Left cardiac atrium (tissue), 4 donors: ENCODE measurements at regions not wholly inside any gene's neighbourhood (a gene's known extent, or its start where the extent isn't known, plus 50 kb on each side); places are given as distances from the start of the nearest gene placed in this dataset.

Experiments used
- ATAC-seq, 2 donors: fragments of 200-7000 bp; cut with Tn5 transposase; one replicate each; pipeline ENCODE4 v1.9.1; 2020; ENCODE audit warnings: mild to moderate bottlenecking in 2 of 2, moderate library complexity in 2 of 2
- DNase-seq: peaks from one replicate; pipeline ENCODE4 v3.0.0-alpha.2; 2020
- intact Hi-C, 2 donors: fragments of 100-400 bp; cut with DNase I; formaldehyde crosslinking; loops; one replicate each; pipeline versions ENCODE4 v1.14.1 to v1.15.1; 2022 to 2023
- donor health status: DM: no; HTN: yes; CAD: no.
- donor health status: DM: no; HTN: yes; CAD: no; lungs with severe emphysema.
- donor health status: DM: yes; HTN: yes; CAD: no.
- donor health status: Dilated cardiomyopathy.

DNA sequence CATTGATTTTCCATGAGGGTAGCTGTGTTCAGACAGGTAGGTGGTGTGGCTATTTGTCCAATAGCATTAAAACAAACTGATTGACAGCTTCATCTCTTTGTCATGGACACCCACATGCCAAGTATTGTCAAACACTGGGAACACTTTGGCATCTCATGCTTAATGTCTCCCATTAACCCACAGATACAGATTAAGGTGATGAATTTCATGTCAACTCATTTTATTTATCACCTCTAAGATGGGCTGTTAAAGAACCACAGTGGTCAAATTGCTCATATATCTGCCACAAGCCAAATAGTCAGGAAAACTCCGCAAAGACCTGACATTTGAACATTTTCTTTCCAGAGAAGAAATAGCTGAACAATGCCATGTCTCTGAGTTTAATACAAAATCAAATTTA is 139.1 kb upstream of the SPTLC3 start:
- ATAC-seq (no peak), DNase-seq (no peak)

DNA sequence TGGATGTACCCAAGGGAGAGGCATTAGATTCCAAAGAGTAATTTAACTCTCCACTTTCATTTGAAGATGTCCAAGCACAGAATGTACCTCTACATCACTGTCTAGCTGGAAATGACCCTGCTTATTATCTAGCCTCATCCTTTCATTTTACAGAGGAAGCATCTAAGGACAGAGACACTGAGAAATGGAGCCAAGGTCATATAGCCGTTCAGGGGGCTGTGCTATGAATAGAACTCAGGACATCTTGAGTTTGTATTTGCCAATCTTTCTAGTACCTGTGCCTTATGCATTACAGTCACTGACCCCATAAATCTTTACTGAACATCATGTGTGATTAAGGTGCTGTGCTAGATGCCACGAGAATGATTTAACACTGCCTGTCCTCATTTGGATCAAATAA is 138.2 kb upstream of the SPTLC3 start:
- ATAC-seq, result no peak
- intact Hi-C loops, result no loop called here
- DNase-seq, result no peak

More for the DNA sequence above, 139.1 kb upstream of the SPTLC3 start:
- intact Hi-C loops, result no loop called here

DNA sequence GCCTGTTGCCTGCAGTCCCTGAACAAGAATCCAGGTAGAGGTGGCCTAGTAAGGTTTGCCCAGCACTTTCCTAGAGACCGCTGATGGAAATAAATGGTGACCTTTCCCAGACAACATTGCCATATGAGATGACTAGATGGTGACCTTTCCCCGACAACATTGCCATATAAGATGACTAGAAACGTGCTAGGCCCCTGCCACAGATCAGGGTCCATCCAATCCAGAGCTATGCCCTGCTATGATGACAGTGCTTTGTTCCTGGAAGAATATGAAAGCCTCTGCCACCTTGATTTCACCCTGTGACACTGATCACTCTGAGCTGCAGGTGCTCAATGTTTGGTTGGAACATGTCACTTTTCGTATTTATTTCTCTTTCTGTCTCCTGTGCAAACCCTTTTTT is 133.8 kb upstream of the SPTLC3 start:
- intact Hi-C loops, result no loop called here
- DNase-seq (no peak), ATAC-seq (no peak)

DNA sequence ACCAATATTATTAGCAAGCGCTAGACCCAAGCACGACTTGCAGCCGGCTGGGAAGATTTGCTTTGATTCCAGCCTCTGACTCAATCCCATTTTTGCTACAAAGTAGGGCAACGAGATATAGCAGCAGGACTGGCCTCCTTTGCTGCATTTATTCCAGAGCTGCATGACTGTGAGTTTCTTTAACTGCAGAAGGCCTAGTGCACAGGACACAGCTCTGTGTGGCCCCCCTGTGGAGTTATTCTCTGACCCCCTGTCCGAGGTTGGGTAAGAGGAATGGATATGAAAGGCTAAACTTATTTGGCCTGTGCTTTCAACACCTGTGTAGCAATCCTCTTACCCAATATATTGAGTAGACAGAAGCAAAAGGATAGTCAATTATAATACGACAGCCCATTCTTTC is 133.3 kb upstream of the SPTLC3 start:
- DNase-seq, result no peak
- intact Hi-C loops, result no loop called here
- ATAC-seq, result peak; percentile 53 to 65

DNA sequence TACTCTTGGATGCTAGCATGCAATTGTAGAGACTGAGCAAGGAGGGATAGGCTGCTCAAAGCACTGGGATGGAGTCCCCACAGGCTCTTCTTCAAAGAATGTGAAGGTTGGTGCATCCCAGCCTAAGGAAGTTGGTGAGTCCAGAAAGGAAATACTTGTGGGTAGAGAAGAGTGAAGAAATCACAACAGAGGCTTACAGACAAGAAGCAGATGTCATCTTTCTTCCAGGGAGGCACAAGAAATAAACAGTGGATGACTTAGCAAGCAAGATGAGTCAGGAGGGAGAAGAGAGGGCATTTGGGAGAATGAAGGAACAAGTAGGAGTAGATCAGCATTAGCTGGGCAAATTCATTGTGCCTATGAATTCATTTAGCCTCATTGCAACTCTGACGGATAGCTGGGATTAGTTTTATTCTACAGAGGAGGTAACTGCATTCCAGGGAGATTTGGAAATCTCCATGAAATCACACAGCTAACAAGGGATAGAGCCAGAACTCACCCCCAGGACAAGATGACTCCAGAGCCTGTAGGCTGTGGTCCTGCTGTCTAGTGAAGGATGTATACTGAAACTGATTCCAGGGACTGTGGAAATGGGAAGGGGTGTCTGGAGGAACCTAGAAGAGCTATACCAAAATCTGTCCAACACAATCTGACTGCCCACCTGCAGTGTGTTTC is 125.8 kb upstream of the SPTLC3 start:
- intact Hi-C loops, result no loop called here
- peak in 1 of 2 donors; percentile 57 for ATAC-seq

DNA sequence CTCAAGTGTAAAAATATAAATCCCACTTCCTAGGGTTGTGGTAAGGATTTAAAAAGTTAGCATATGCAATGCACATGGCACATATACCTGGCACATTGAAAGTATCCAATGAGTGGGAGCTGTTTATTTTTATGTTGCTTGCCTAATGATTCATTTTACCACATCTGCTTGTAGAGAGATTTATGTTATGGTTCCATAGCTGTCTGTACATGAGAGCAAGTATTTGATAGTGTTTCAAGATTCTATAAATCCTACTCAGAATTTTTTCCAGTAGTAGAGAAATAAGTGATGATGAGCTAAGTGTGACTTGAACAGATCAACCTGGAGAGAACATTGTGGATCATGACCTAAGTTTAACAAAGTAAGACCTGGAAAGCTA is 125.3 kb upstream of the SPTLC3 start:
- intact Hi-C loops, result no loop called here
- DNase-seq, result no peak
- no peak for ATAC-seq

More for the DNA sequence above, 125.8 kb upstream of the SPTLC3 start:
- DNase-seq, result no peak

DNA sequence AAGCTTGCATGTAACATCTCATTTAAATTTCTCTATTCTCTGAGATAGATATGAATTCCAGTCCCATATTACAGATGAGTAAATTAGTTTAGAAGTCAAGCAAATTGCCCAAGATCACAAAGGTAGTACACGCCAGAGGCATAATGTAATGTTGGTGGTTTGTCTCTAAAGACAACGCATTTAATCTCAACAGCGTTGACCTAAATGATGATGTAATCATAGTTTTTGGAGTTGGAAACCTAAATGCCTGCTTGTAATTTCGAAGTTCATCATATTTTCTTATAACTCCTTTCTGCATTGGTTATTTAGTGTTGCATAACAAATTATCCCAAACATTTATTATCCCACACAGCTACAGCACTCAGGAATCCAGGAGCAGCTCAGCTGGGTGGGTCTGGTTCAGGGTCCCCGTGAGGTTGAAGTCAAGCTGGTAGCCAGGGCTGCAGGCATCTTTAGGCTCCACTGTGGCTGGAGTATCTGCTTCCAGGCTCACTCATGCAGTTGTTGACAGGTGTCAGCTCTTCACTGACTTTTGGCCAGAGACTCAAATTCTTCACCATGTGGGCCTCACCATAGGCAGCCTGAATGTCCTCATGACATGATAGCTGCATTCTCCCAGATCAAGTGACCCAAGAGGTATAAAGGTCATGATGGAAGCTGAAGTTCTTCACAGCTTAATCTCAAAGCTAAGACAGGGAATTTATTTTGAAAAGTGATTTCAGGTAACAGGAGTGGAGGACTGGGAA is 122.0 kb upstream of the SPTLC3 start:
- peak; percentile 27 for DNase-seq
- intact Hi-C loops, result loop anchor here in 1 of 2 donors (5.0 kb wide), 1 partner anchor 59 kb away; no protein-coding TSS in a partner anchor
- ATAC-seq, result peak; percentile 84 to 90

DNA sequence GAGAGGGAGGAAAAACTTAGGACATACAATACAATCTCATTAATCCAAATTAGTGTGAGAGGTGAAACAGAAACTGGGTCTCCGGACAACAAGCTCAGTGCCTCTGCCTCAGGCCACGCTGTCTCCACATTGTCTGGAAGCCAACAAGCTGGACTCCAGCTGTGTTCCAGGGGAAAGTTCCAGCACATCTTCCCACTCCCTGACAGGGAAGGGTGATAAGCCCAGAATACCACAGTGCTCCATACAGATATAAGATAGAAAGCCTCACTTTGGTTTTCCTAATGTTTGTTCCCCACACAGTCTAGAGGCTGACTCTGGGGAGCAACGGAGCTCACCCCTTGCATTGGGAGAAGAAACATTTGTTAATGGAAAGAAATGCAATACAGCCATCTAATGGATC is 117.1 kb upstream of the SPTLC3 start:
- peak in 1 of 2 donors; percentile 30 for ATAC-seq
- DNase-seq, result no peak
- intact Hi-C loops, result no loop called here

DNA sequence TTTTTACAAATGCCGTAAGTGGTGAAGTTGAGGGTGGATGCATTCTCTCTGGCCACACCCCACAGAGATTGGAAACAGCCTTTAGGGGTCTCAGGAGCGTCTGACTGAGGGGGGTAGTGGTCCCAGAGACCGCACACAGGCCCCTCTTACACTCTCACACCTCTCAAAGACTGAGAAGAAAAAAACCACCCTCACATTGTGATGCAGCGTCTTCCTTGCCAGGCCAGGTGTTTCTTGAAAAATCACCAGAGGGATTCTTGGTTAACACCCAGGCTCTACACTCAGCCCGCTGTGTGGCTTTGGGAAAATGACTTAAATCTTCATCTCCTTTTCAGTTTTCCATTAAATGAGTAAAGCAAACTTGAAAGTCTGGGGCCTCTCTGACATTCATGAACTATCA is 115.8 kb upstream of the SPTLC3 start:
- intact Hi-C loops, result no loop called here
- no peak for ATAC-seq

DNA sequence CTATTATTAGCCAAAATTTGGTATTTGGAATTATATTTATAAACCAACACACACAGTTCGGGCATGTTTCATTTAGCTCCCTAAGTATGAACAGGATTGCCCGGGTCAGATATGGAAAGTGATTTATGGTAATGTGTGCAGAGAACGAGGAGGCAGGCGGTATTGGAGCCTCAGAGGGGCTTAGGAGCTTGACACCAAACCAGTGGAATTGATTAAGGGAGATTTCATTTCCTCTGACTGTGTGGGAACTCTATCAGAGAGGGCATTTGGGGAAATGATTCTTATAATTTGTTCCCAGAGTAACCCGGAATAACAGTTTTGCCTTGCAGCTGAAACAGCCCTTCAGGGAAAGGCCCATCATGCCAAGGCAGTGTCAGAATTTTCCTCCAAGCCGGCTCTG is 115.1 kb upstream of the SPTLC3 start:
- intact Hi-C loops, result no loop called here

More for the DNA sequence above, 115.8 kb upstream of the SPTLC3 start:
- DNase-seq, result no peak

DNA sequence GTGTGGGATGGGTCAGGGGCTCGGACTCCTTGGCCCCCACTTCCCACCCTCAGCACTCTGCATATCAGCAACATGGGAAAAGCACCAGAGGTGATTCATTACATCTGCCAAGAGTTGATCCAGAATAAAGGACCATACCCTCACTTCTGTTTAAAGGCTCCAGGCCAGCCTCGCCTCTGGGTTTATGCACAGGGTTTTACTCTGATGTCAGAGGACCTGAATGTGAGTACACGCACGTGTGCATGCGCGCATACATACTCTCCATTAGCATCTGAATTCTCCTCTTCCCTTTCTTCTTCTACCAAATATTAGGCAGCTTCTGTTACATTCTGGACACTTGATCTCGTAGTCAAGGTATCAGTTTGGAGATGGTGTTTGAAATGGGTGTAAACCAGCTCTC is 114.7 kb upstream of the SPTLC3 start:
- DNase-seq (no peak), ATAC-seq (no peak)
- intact Hi-C loops, result no loop called here

More for the DNA sequence above, 115.1 kb upstream of the SPTLC3 start:
- no peak for DNase-seq
- peak in 1 of 2 donors; percentile 8 for ATAC-seq

DNA sequence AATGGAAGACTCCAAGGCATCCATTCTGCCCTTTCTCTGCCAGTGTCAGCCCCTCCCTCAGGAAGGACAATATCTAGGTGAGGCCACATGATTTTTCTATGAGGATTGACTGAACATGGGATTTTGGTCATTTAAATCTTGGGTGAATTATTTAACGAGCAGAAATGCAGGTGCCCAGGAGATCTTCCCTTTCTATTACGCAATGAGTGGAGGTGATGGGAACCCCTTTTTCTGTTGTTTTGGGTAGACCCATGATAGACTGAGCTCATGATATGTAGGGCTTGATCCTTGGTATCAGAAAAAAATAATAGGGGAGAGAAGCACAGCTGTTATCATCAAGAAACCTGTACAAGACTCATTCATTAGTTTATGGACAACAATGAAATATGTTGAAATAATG is 112.6 kb upstream of the SPTLC3 start:
- ATAC-seq (no peak), DNase-seq (no peak)
- intact Hi-C loops, result no loop called here

DNA sequence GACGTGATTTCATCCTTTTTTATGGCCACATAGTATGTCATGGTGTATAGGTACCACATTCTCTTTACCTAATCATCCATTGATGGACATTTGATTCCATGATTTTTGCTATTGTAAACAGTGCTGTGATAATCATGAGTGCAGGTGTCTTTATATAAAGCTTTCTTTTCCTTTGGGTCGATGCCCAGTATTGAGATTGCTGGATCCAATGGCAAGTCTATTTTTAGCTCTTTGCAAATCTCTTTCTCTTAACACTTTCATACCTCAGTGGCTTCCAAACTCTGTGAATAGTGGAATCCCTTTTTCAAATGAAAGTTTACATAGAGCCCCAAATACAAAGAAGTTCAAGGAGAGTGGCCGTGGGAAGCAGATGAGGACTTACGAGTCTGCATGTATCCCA is 105.8 kb upstream of the SPTLC3 start:
- no peak for DNase-seq
- intact Hi-C loops, result no loop called here
- peak; percentile 45 to 80 for ATAC-seq

DNA sequence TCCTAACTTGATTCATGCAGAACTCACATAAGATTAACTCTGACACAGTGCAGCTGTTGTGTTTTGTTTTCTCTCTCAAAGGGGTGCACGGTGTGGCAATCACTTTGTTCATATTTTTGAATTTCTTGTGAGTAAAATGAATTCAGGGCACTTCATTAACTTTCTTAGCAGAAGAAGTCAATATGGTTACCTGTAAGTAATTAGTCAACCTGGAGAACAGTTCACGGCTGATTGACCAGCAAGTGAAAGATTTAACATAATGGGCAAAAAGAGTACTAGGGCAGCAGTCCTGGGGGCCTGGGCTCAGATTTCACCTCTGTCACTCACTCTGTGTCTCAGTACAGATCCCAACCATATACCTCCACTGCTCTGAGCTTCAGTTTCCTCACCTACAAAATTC is 102.4 kb upstream of the SPTLC3 start:
- ATAC-seq (no peak), DNase-seq (no peak)
- intact Hi-C loops, result no loop called here

DNA sequence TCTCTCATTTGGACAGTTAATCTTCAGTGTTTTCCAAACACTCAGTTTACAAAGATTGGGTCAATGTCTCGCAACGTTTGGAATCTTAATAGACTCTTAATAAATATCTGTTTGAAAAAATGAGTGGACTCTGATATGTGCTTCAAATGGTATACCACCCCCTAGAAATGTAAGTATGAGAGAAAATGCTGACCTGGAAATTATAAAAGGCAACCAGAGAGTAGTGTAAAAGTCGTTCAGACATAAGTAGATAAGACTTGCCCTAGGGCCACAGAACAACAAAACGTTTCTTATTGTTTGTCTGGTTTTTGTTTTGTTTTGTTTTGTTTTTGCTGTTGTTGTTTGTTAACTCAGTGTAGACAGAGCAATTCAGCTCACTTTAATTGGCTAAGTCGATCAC is 97.4 kb upstream of the SPTLC3 start:
- no peak for DNase-seq
- intact Hi-C loops, result no loop called here
- no peak for ATAC-seq

DNA sequence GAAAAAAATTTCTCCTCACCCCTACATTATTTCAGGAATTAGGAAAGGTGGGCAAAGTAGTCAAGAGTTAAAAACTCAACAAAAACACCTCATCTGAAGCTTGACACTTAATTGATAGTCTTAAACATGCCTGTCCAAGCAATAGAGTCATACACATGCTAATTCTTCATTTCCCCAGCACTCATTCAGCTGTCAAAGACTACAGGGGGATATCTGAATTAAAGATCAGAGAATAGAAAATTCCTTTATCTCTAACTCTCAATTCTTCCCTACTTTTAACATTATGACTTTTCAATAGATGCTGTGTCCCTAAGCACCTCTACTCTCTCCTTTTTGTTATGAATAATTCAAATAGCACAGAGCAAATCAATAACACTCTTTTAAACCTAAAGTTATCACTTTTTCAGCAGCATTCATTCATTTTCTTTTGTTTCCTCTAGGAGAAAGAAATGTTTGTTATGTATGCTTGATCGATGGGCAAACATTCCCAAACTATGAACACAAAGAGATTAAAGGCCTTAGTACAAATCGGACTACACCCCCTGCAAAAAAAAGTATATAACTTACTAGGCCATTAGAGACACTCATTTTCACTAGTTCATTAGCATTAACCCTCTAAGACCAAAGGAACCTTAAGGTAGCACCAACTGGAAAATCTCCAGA is 94.9 kb upstream of the SPTLC3 start:
- intact Hi-C loops, result no loop called here
- DNase-seq (no peak), ATAC-seq (no peak)

DNA sequence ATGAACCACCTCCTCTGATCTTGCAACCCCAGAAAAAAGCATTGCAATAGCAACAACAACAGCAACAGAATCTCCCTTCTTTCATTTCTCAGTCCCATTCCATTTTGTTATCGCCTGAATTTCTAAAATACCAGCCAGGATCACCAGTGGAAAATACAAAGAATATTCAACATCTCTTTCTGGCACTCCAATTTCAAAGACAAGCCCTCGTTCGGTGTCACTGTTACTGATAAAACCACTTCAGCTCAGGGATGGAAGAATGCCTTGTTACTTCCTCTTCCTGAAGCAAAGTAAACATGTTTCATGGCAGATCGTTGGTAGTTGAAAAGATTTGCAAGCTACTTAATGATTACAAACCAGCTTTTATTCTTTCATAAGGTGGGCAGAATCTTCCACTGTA is 94.0 kb upstream of the SPTLC3 start:
- intact Hi-C loops, result no loop called here
- no peak for ATAC-seq
- no peak for DNase-seq

DNA sequence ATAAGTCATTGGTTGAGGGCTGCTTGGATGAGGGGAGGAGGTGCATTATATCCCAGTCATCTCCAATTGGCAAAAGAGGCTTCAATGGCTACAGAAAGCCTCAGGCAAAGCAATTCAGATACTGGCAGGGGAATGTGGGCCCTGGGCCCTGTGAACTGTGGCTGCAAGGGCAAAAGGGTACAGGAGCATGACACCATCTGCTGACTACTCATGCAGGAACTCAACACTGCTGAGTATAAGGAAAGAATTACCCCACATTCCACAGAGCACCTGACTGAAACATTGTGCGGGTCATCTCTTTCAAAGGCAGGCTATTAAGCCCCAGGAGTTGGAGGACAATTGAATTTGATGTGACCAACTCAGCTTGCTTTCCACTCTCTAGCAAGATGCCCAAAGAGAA is 92.1 kb upstream of the SPTLC3 start:
- DNase-seq, result no peak
- no peak for ATAC-seq
- intact Hi-C loops, result no loop called here

DNA sequence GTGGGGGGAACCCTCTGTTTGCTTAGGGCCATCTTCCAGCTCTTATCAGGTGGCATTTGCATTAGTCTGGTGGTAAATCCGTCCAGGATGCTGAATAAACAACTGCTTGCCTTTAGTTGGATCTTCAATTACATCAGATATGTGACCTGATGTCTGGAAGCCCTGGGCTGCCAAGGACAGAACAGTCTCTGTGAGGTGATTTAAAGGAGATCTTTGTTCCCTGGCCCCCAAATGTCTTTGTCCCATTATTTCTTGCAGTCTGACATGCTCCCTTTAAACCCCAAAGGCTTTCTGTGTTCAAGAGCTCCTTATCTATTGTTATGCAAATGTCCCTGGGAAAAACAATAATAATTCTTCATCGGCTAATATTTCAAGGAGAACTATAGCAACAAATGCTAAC is 84.6 kb upstream of the SPTLC3 start:
- intact Hi-C loops, result loop anchor here in 1 of 2 donors (2.0 kb wide), 1 partner anchor 43 kb away; no protein-coding TSS in a partner anchor

DNA sequence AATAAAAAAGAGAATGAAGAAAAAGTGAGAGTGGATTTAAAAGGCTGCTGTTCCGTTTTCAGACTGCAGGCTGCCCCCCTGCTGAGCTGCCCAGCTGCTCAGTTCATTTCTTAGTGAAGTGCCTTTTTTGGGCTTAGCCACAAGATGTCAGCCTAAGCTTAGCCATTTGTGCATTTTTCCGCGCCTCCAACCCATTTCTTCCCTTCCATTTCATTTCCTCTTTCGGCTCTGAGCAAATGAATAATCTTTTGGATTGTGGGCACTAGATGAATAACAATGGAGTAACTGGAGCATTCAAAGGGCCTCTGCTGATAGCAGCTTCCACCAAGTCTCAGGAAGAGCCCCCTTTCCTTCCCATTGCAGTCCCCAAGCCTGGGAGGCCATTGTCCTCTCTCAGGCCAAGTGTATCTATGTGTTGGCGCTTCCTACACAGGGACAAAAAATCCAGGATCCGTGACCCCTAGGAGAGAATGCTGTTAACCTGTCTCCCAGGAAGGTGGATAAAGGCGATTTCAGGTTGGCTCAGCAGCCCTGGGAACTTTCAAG is 83.5 kb upstream of the SPTLC3 start:
- intact Hi-C loops, result loop anchor here in 1 of 2 donors (2.0 to 5.0 kb wide), 2 partner anchors 42 to 182 kb away; no protein-coding TSS in a partner anchor
- DNase-seq, result peak; percentile 39
- peak; percentile 91 for ATAC-seq

More for the DNA sequence above, 84.6 kb upstream of the SPTLC3 start:
- DNase-seq (no peak), ATAC-seq (no peak)
